NCI-H345 (cell line): ENCODE measurements at regions not wholly inside any gene's neighbourhood (a gene's known extent, or its start where the extent isn't known, plus 50 kb on each side); places are given as distances from the start of the nearest gene placed in this dataset.

Source experiments
- DNase-seq: peaks from one replicate; lab custom pipeline; 2025; lab: John Stamatoyannopoulos, UW

- no peak for DNase-seq
Observed at GRCh38 chr5:92778261-92778660, 802.8 kb downstream of the NR2F1-AS1 start.

GRCh38 chr5:92777421-92777820, 803.6 kb downstream of the NR2F1-AS1 start:
- no peak for DNase-seq

- no peak for DNase-seq
Observed at GRCh38 chr5:92775711-92776615, 805.1 kb downstream of the NR2F1-AS1 start.

GRCh38 chr5:92769978-92770377, 811.0 kb downstream of the NR2F1-AS1 start:
- DNase-seq, result no peak

- DNase-seq, result no peak
Observed at GRCh38 chr5:92761585-92761984, 819.4 kb downstream of the NR2F1-AS1 start.

GRCh38 chr5:92760550-92760949, 820.5 kb downstream of the NR2F1-AS1 start:
- no peak for DNase-seq

- DNase-seq, result no peak
Observed at GRCh38 chr5:92758552-92758951, 822.5 kb downstream of the NR2F1-AS1 start.

- DNase-seq, result no peak
Observed at GRCh38 chr5:92749943-92750342, 831.1 kb downstream of the NR2F1-AS1 start.

- no peak for DNase-seq
Observed at GRCh38 chr5:92748072-92748676, 832.8 kb downstream of the NR2F1-AS1 start.

- no peak for DNase-seq
Observed at GRCh38 chr5:92741906-92742305, 839.1 kb downstream of the NR2F1-AS1 start.

GRCh38 chr5:92734211-92734940, 846.6 kb downstream of the NR2F1-AS1 start:
- no peak for DNase-seq

- DNase-seq, result no peak
Observed at GRCh38 chr5:92730486-92730885, 850.5 kb downstream of the NR2F1-AS1 start.

GRCh38 chr5:92729088-92729487, 851.9 kb downstream of the NR2F1-AS1 start:
- no peak for DNase-seq

GRCh38 chr5:92715946-92716520, 865.0 kb downstream of the NR2F1-AS1 start:
- no peak for DNase-seq

GRCh38 chr5:92713826-92714225, 867.2 kb downstream of the NR2F1-AS1 start:
- DNase-seq, result no peak

GRCh38 chr5:92713335-92713743, 867.7 kb downstream of the NR2F1-AS1 start:
- DNase-seq, result no peak

GRCh38 chr5:92711956-92712355, 869.1 kb downstream of the NR2F1-AS1 start:
- DNase-seq, result no peak

- no peak for DNase-seq
Observed at GRCh38 chr5:92704590-92704989, 876.4 kb downstream of the NR2F1-AS1 start.

GRCh38 chr5:92703976-92704375, 877.0 kb downstream of the NR2F1-AS1 start:
- no peak for DNase-seq

- DNase-seq, result peak; percentile 14
Observed at GRCh38 chr5:92695123-92696003, 885.7 kb downstream of the NR2F1-AS1 start.

GRCh38 chr5:92694067-92694466, 887.0 kb downstream of the NR2F1-AS1 start:
- no peak for DNase-seq
